MG63 (cell line): ENCODE measurements at regions not wholly inside any gene's neighbourhood (a gene's known extent, or its start where the extent isn't known, plus 50 kb on each side); places are given as distances from the start of the nearest gene placed in this dataset.
A peak's percentile ranks its signal among the peaks of the same experiment; 100 is the strongest.

ENCODE experiments used
- DNase-seq: peaks from one replicate; pipeline ENCODE4 v3.0.0-alpha.2; 2020
- H3K27me3 ChIP-seq: fragments of 250-450 bp; sonication (Bioruptor Pico); 2 replicates; pipeline ENCODE4 v1.5.1; 2020; ENCODE audit warnings: mild to moderate bottlenecking, moderate library complexity
- H3K36me3 ChIP-seq: fragments of 250-450 bp; sonication (Bioruptor Pico); 2 replicates; pipeline ENCODE4 v1.5.1; 2020; ENCODE audit warnings: mild to moderate bottlenecking, moderate library complexity
- H3K4me3 ChIP-seq: fragments of 250-450 bp; sonication (Bioruptor Pico); 2 replicates; pipeline ENCODE4 v1.5.1; 2020; ENCODE audit warnings: mild to moderate bottlenecking, moderate library complexity
- H3K9me3 ChIP-seq: fragments of 250-450 bp; sonication (Bioruptor Pico); 2 replicates; pipeline ENCODE4 v1.5.1; 2020; ENCODE audit warnings: mild to moderate bottlenecking, moderate library complexity

GRCh38 chr9:80964374-80964773 lies 725.0 kb downstream of the TLE1 start:
- H3K4me3 ChIP-seq: no peak overlapping the region
- no peaks in the 10 kb centered on the region for H3K27me3 ChIP-seq
- no peak for DNase-seq
- H3K36me3 ChIP-seq: no peaks in the 10 kb centered on the region
- no peaks in the 10 kb centered on the region for H3K9me3 ChIP-seq

- DNase-seq: no peak
- Histone ChIP-seq H3K36me3 (no peaks in the 10 kb centered on the region), H3K4me3 (no peak overlapping the region), H3K9me3 (no peaks in the 10 kb centered on the region), H3K27me3 (no peaks in the 10 kb centered on the region)
Measured at GRCh38 chr9:80957801-80958200, 731.5 kb downstream of the TLE1 start.

- DNase-seq: no peak
- Histone ChIP-seq H3K27me3 (no peaks in the 10 kb centered on the region), H3K4me3 (no peak overlapping the region)
Measured at GRCh38 chr9:80954521-80954920, 734.8 kb downstream of the TLE1 start.

GRCh38 chr9:80952363-80952922 lies 736.9 kb downstream of the TLE1 start:
- Histone ChIP-seq H3K4me3 (no peak overlapping the region), H3K9me3 (no peaks in the 10 kb centered on the region)
- no peak for DNase-seq

More at GRCh38 chr9:80954521-80954920, 734.8 kb downstream of the TLE1 start:
- Histone ChIP-seq H3K36me3 (no peaks in the 10 kb centered on the region), H3K9me3 (no peaks in the 10 kb centered on the region)

GRCh38 chr9:80951675-80952074 lies 737.7 kb downstream of the TLE1 start:
- Histone ChIP-seq H3K36me3 (no peaks in the 10 kb centered on the region), H3K9me3 (no peaks in the 10 kb centered on the region), H3K27me3 (no peaks in the 10 kb centered on the region), H3K4me3 (no peak overlapping the region)
- DNase-seq: peak; percentile 36

More at GRCh38 chr9:80952363-80952922, 736.9 kb downstream of the TLE1 start:
- Histone ChIP-seq H3K36me3 (no peaks in the 10 kb centered on the region), H3K27me3 (no peaks in the 10 kb centered on the region)

- Histone ChIP-seq H3K4me3 (no peak overlapping the region), H3K9me3 (no peaks in the 10 kb centered on the region), H3K27me3 (no peaks in the 10 kb centered on the region), H3K36me3 (no peaks in the 10 kb centered on the region)
- no peak for DNase-seq
Measured at GRCh38 chr9:80948876-80949275, 740.5 kb downstream of the TLE1 start.

- H3K9me3 ChIP-seq: no peaks in the 10 kb centered on the region
- no peak for DNase-seq
- no peaks in the 10 kb centered on the region for H3K36me3 ChIP-seq
- no peaks in the 10 kb centered on the region for H3K27me3 ChIP-seq
- no peak overlapping the region for H3K4me3 ChIP-seq
Measured at GRCh38 chr9:80948066-80948465, 741.3 kb downstream of the TLE1 start.

GRCh38 chr9:80946496-80947170 lies 742.7 kb downstream of the TLE1 start:
- no peaks in the 10 kb centered on the region for H3K27me3 ChIP-seq
- H3K9me3 ChIP-seq: no peaks in the 10 kb centered on the region
- H3K4me3 ChIP-seq: no peak overlapping the region
- H3K36me3 ChIP-seq: no peaks in the 10 kb centered on the region
- no peak for DNase-seq

- no peaks in the 10 kb centered on the region for H3K27me3 ChIP-seq
Measured at GRCh38 chr9:80945436-80945835, 743.9 kb downstream of the TLE1 start.

GRCh38 chr9:80937645-80938044 lies 751.7 kb downstream of the TLE1 start:
- no peak overlapping the region for H3K4me3 ChIP-seq
- no peaks in the 10 kb centered on the region for H3K36me3 ChIP-seq
- H3K27me3 ChIP-seq: no peaks in the 10 kb centered on the region
- DNase-seq: no peak
- no peaks in the 10 kb centered on the region for H3K9me3 ChIP-seq

More at GRCh38 chr9:80945436-80945835, 743.9 kb downstream of the TLE1 start:
- Histone ChIP-seq H3K36me3 (no peaks in the 10 kb centered on the region), H3K9me3 (no peaks in the 10 kb centered on the region), H3K4me3 (no peak overlapping the region)
- no peak for DNase-seq

- H3K27me3 ChIP-seq: no peaks in the 10 kb centered on the region
- H3K36me3 ChIP-seq: no peaks in the 10 kb centered on the region
- H3K4me3 ChIP-seq: no peak overlapping the region
- DNase-seq: no peak
- H3K9me3 ChIP-seq: no peaks in the 10 kb centered on the region
Measured at GRCh38 chr9:80934095-80934494, 755.3 kb downstream of the TLE1 start.

GRCh38 chr9:80932947-80933780 lies 756.2 kb downstream of the TLE1 start:
- no peaks in the 10 kb centered on the region for H3K27me3 ChIP-seq
- no peaks in the 10 kb centered on the region for H3K9me3 ChIP-seq
- DNase-seq: no peak
- H3K36me3 ChIP-seq: no peaks in the 10 kb centered on the region
- H3K4me3 ChIP-seq: no peak overlapping the region

- no peaks in the 10 kb centered on the region for H3K27me3 ChIP-seq
- no peak overlapping the region for H3K4me3 ChIP-seq
- DNase-seq: peak; percentile 2
- no peaks in the 10 kb centered on the region for H3K9me3 ChIP-seq
- H3K36me3 ChIP-seq: no peaks in the 10 kb centered on the region
Measured at GRCh38 chr9:80932181-80932580, 757.2 kb downstream of the TLE1 start.

GRCh38 chr9:80931163-80931562 lies 758.2 kb downstream of the TLE1 start:
- H3K36me3 ChIP-seq: no peaks in the 10 kb centered on the region
- no peak overlapping the region for H3K4me3 ChIP-seq
- no peak for DNase-seq
- H3K27me3 ChIP-seq: no peaks in the 10 kb centered on the region
- no peaks in the 10 kb centered on the region for H3K9me3 ChIP-seq

- Histone ChIP-seq H3K27me3 (no peaks in the 10 kb centered on the region), H3K4me3 (no peak overlapping the region), H3K36me3 (no peaks in the 10 kb centered on the region), H3K9me3 (no peaks in the 10 kb centered on the region)
- DNase-seq: no peak
Measured at GRCh38 chr9:80928697-80929096, 760.6 kb downstream of the TLE1 start.

- Histone ChIP-seq H3K9me3 (no peaks in the 10 kb centered on the region), H3K36me3 (no peaks in the 10 kb centered on the region), H3K4me3 (no peak overlapping the region), H3K27me3 (no peaks in the 10 kb centered on the region)
- no peak for DNase-seq
Measured at GRCh38 chr9:80926611-80927010, 762.7 kb downstream of the TLE1 start.

- no peaks in the 10 kb centered on the region for H3K36me3 ChIP-seq
- no peaks in the 10 kb centered on the region for H3K27me3 ChIP-seq
- no peaks in the 10 kb centered on the region for H3K9me3 ChIP-seq
- no peak for DNase-seq
- H3K4me3 ChIP-seq: no peak overlapping the region
Measured at GRCh38 chr9:80922544-80922943, 766.8 kb downstream of the TLE1 start.
